ENCODE measurements at regions not wholly inside any gene's neighbourhood (a gene's known extent, or its start where the extent isn't known, plus 50 kb on each side); places are given as distances from the start of the nearest gene placed in this dataset.
"Not testable (repeated sequence)": the region's sequence is repeated elsewhere in the genome, so short reads cannot be mapped to it uniquely, and the experiment has no call there.

GRCh38 chr1:146375108-146375507, 146.3 kb upstream of the NOTCH2NLA start:
- TF ChIP-seq CTCF (IDR thresholded peaks at IDR 0.05; ENCODE audit: borderline replicate concordance, extremely low read depth, low read length, poor library complexity, severe bottlenecking); EZH2 (IDR thresholded peaks at IDR 0.05; ENCODE audit: borderline replicate concordance, low read depth, low read length, severe bottlenecking): not testable (repeated sequence)
